Prostate gland (tissue), 2 donors: ENCODE measurements at regions not wholly inside any gene's neighbourhood (a gene's known extent, or its start where the extent isn't known, plus 50 kb on each side); places are given as distances from the start of the nearest gene placed in this dataset.

Experiments used
- DNase-seq: peaks from one replicate; pipeline ENCODE4 v3.0.0-alpha.2; 2019; ENCODE audit warnings: low spot score
- H3K27ac ChIP-seq, 2 donors: fragments of 200-600 bp; sonication (generic); 2 replicates each; pipeline ENCODE4 v1.5.1; 2017 to 2019
- H3K27me3 ChIP-seq: fragments of 200-600 bp; sonication (generic); replicated peaks from 2 replicates; pipeline ENCODE4 v1.5.1; 2019; ENCODE audit not compliant: insufficient read depth
- H3K36me3 ChIP-seq, 2 donors: fragments of 200-600 bp; sonication (generic); 1 replicate in 1 of 2; 2 replicates in 1 of 2; pipeline versions ENCODE4 v1.5.1 to v1.8.1; 2017 to 2019
- H3K4me1 ChIP-seq: fragments of 200-600 bp; sonication (generic); replicated peaks from 2 replicates; pipeline ENCODE4 v1.5.1; 2019
- H3K4me3 ChIP-seq, 2 donors: fragments of 200-600 bp; sonication (generic); 2 replicates each; pipeline ENCODE4 v1.5.1; 2017 to 2019
- H3K9me3 ChIP-seq: fragments of 200-600 bp; sonication (generic); 2 replicates; pipeline ENCODE4 v1.5.1; 2017
- CTCF ChIP-seq, 4 experiments: fragments of 200-600 bp in 2 of 4; fragments of 450-650 bp in 2 of 4; sonication (generic) in 2 of 4; IDR thresholded peaks; 1 replicate in 3 of 4; 2 replicates in 1 of 4; pipeline ENCODE4 v1.5.1; 2016 to 2019; ENCODE audit warnings: antibody characterized with exemption in 4 of 4, mild to moderate bottlenecking in 2 of 4, moderate library complexity in 2 of 4
- POLR2A ChIP-seq: fragments of 450-650 bp; IDR thresholded peaks from one replicate; pipeline ENCODE4 v1.6.1; 2016; ENCODE audit warnings: antibody characterized with exemption, mild to moderate bottlenecking
- POLR2AphosphoS5 ChIP-seq: sonication (generic); formaldehyde crosslinking; IDR thresholded peaks from one replicate; pipeline ENCODE4 v1.6.1; 2017; ENCODE audit warnings: antibody characterized with exemption
- WGBS: methylation state at CpG from one replicate; pipeline ENCODE4 v1.1.5; 2018; 5-methylcytosine and 5-hydroxymethylcytosine counted together
- intact Hi-C: fragments of 100-400 bp; cut with DNase I; formaldehyde crosslinking; loops from one replicate; pipeline ENCODE4 v1.14.2; 2022

GRCh38 chr9:108209132-108209685 lies 646.6 kb downstream of the ACTL7B start:
- intact Hi-C loops = no loop called here
- no peaks in the 10 kb centered on the region for H3K27me3 ChIP-seq
- no peaks in the 10 kb centered on the region for H3K36me3 ChIP-seq
- H3K4me1 ChIP-seq = no peaks in the 10 kb centered on the region
- TF ChIP-seq POLR2A (no peak), POLR2AphosphoS5 (no peak), CTCF (IDR thresholded peaks at IDR 0.05) (no peak)
- no peaks in the 10 kb centered on the region for H3K9me3 ChIP-seq
- DNase-seq = no peak
- H3K4me3 ChIP-seq = no peak overlapping the region
- WGBS = 54% methylated on average over 5 of the region's 5 CpGs
- H3K27ac ChIP-seq = no peak overlapping the region

GRCh38 chr9:108207561-108208165 lies 648.1 kb downstream of the ACTL7B start:
- no peak for DNase-seq
- no peak overlapping the region for H3K27ac ChIP-seq

GRCh38 chr9:108205276-108205675 lies 650.5 kb downstream of the ACTL7B start:
- DNase-seq = no peak
- Histone ChIP-seq H3K4me3 (no peak overlapping the region), H3K27me3 (no peaks in the 10 kb centered on the region), H3K27ac (no peak overlapping the region), H3K4me1 (no peaks in the 10 kb centered on the region), H3K36me3 (no peaks in the 10 kb centered on the region), H3K9me3 (no peaks in the 10 kb centered on the region)
- TF ChIP-seq POLR2AphosphoS5 = no peak
- TF ChIP-seq CTCF (IDR thresholded peaks at IDR 0.05) = no peak
- TF ChIP-seq POLR2A = no peak
- intact Hi-C loops = no loop called here

More at GRCh38 chr9:108207561-108208165, 648.1 kb downstream of the ACTL7B start:
- TF ChIP-seq CTCF (IDR thresholded peaks at IDR 0.05) (no peak), POLR2AphosphoS5 (peak; percentile 39)
- 58% methylated on average over 7 of the region's 7 CpGs for WGBS
- intact Hi-C loops = no loop called here
- no peak overlapping the region for H3K4me3 ChIP-seq
- H3K27me3 ChIP-seq = no peaks in the 10 kb centered on the region
- H3K9me3 ChIP-seq = no peaks in the 10 kb centered on the region
- no peaks in the 10 kb centered on the region for H3K4me1 ChIP-seq
- H3K36me3 ChIP-seq = no peaks in the 10 kb centered on the region

GRCh38 chr9:108197899-108198298 lies 657.9 kb downstream of the ACTL7B start:
- TF ChIP-seq POLR2A (no peak), POLR2AphosphoS5 (no peak), CTCF (IDR thresholded peaks at IDR 0.05) (no peak)
- DNase-seq = no peak
- peaks cover 7% of the 10 kb centered on the region for H3K4me1 ChIP-seq
- H3K27me3 ChIP-seq = no peaks in the 10 kb centered on the region
- H3K27ac ChIP-seq = no peak overlapping the region
- WGBS = 100% methylated on average over 1 of the region's 1 CpG
- H3K4me3 ChIP-seq = no peak overlapping the region
- intact Hi-C loops = no loop called here
- H3K9me3 ChIP-seq = no peaks in the 10 kb centered on the region
- no peaks in the 10 kb centered on the region for H3K36me3 ChIP-seq

GRCh38 chr9:108197008-108197365 lies 658.8 kb downstream of the ACTL7B start:
- TF ChIP-seq POLR2AphosphoS5 = no peak
- no peak for TF ChIP-seq POLR2A
- no peak for TF ChIP-seq CTCF (IDR thresholded peaks at IDR 0.05)

More at GRCh38 chr9:108197008-108197365, 658.8 kb downstream of the ACTL7B start:
- no peak overlapping the region for H3K4me3 ChIP-seq
- no peaks in the 10 kb centered on the region for H3K36me3 ChIP-seq
- H3K4me1 ChIP-seq = peaks cover 7% of the 10 kb centered on the region
- WGBS = 77% methylated on average over 3 of the region's 3 CpGs
- no peaks in the 10 kb centered on the region for H3K27me3 ChIP-seq
- DNase-seq = no peak
- H3K9me3 ChIP-seq = no peaks in the 10 kb centered on the region
- H3K27ac ChIP-seq = no peak overlapping the region
- intact Hi-C loops = no loop called here
